GM23338 (cell line): ENCODE measurements at regions not wholly inside any gene's neighbourhood (a gene's known extent, or its start where the extent isn't known, plus 50 kb on each side); places are given as distances from the start of the nearest gene placed in this dataset.

Experiments
- ATAC-seq: fragments of 200-7000 bp; cut with Tn5 transposase; 3 replicates; pipeline ENCODE4 v1.9.1; 2020
- DNase-seq: peaks from one replicate; pipeline ENCODE4 v3.0.0-alpha.2; 2015; ENCODE audit warnings: low spot score
- H2AFZ ChIP-seq: fragments of 200-600 bp; sonication (generic); 2 replicates; pipeline ENCODE4 v1.8.0; 2016; ENCODE audit warnings: antibody characterized with exemption, mild to moderate bottlenecking, moderate library complexity
- H3F3A ChIP-seq: fragments of 200-600 bp; sonication (generic); replicated peaks from 2 replicates; pipeline ENCODE4 v1.8.0; 2017; ENCODE audit warnings: antibody characterized with exemption, mixed run types, low read depth
- H3K27ac ChIP-seq: fragments of 200-600 bp; sonication (generic); 2 replicates; pipeline ENCODE4 v1.6.1; 2016; ENCODE audit warnings: low read depth
- H3K27me3 ChIP-seq: fragments of 200-600 bp; sonication (generic); 2 replicates; pipeline ENCODE4 v1.8.0; 2016; ENCODE audit warnings: mild to moderate bottlenecking, mixed run types, moderate library complexity; ENCODE audit not compliant: insufficient read depth
- H3K36me3 ChIP-seq: fragments of 200-600 bp; sonication (generic); 2 replicates; pipeline ENCODE4 v1.8.0; 2016; ENCODE audit warnings: mild to moderate bottlenecking; ENCODE audit not compliant: insufficient read depth
- H3K4me1 ChIP-seq: fragments of 200-600 bp; sonication (generic); 2 replicates; pipeline ENCODE4 v1.8.0; 2016; ENCODE audit warnings: mild to moderate bottlenecking, moderate library complexity; ENCODE audit not compliant: insufficient read depth
- H3K4me2 ChIP-seq: fragments of 200-600 bp; sonication (generic); 2 replicates; pipeline ENCODE4 v1.7.1; 2017; ENCODE audit warnings: mixed run types
- H3K4me3 ChIP-seq: fragments of 200-600 bp; sonication (generic); 2 replicates; pipeline ENCODE4 v1.6.1; 2016; ENCODE audit warnings: mixed run types
- H3K79me2 ChIP-seq: fragments of 200-600 bp; sonication (generic); replicated peaks from 2 replicates; pipeline ENCODE4 v1.8.0; 2017; ENCODE audit warnings: mild to moderate bottlenecking; ENCODE audit not compliant: insufficient read depth
- H3K9me2 ChIP-seq: fragments of 200-600 bp; sonication (generic); 2 replicates; pipeline ENCODE4 v1.8.0; 2017; ENCODE audit not compliant: insufficient read depth
- H4K20me1 ChIP-seq: fragments of 200-600 bp; sonication (generic); replicated peaks from 2 replicates; pipeline ENCODE4 v1.8.0; 2017; ENCODE audit warnings: mild to moderate bottlenecking; ENCODE audit not compliant: insufficient read depth
- H3K27ac Mint-ChIP-seq: 2 replicates; pipeline ENCODE4 v1.8.0; 2020; ENCODE audit warnings: inconsistent platforms, mild to moderate bottlenecking, moderate library complexity, mixed read lengths
- H3K27me3 Mint-ChIP-seq: 3 replicates; pipeline ENCODE4 v1.8.0; 2022; ENCODE audit warnings: low read depth, mild to moderate bottlenecking, moderate library complexity, mixed read lengths, inconsistent platforms; ENCODE audit not compliant: insufficient read depth, poor library complexity
- H3K36me3 Mint-ChIP-seq: 3 replicates; pipeline ENCODE4 v1.8.0; 2021; ENCODE audit warnings: low read depth, mild to moderate bottlenecking, inconsistent platforms, moderate library complexity, mixed read lengths
- H3K4me1 Mint-ChIP-seq: 3 replicates; pipeline ENCODE4 v1.8.0; 2020; ENCODE audit warnings: mild to moderate bottlenecking, inconsistent platforms, mixed read lengths
- H3K4me3 Mint-ChIP-seq: 3 replicates; pipeline ENCODE4 v1.8.0; 2021; ENCODE audit warnings: moderate library complexity, mild to moderate bottlenecking, inconsistent platforms, mixed read lengths
- H3K9me3 Mint-ChIP-seq: 3 replicates; pipeline ENCODE4 v1.8.0; 2020; ENCODE audit warnings: moderate library complexity, mild to moderate bottlenecking, inconsistent platforms, mixed read lengths
- CREB1 ChIP-seq: fragments of 250-450 bp; sonication (Bioruptor Pico); IDR thresholded peaks from 2 replicates; pipeline ENCODE4 v1.5.0; 2020; ENCODE audit warnings: low read depth, mild to moderate bottlenecking, moderate library complexity
- CTCF ChIP-seq, 2 experiments: fragments of 200-600 bp in 1 of 2; sonication (generic) in 1 of 2; conservative IDR thresholded peaks; 2 replicates each; pipeline versions ENCODE4 v1.5.1 to v1.6.1; 2016 to 2017; ENCODE audit warnings: antibody characterized with exemption in 2 of 2, low read depth in 2 of 2, mild to moderate bottlenecking in 2 of 2, moderate library complexity in 1 of 2
- EZH2 ChIP-seq: fragments of 200-600 bp; sonication (generic); IDR thresholded peaks from one replicate; pipeline ENCODE4 v1.8.0; 2017; ENCODE audit warnings: antibody characterized with exemption, mild to moderate bottlenecking, low read depth; ENCODE audit not compliant: unreplicated experiment
- EZH2phosphoT487 ChIP-seq: fragments of 200-600 bp; sonication (generic); IDR thresholded peaks from one replicate; pipeline ENCODE4 v1.8.1; 2018; ENCODE audit warnings: antibody characterized with exemption; ENCODE audit not compliant: unreplicated experiment
- JUNB ChIP-seq: IDR thresholded peaks from one replicate; pipeline ENCODE4 v1.6.1; 2016; ENCODE audit warnings: antibody characterized with exemption; ENCODE audit not compliant: unreplicated experiment
- POLR2AphosphoS5 ChIP-seq: IDR thresholded peaks from 2 replicates; pipeline ENCODE4 v1.6.1; 2016; ENCODE audit warnings: antibody characterized with exemption, low read depth
- REST ChIP-seq: IDR thresholded peaks from one replicate; pipeline ENCODE4 v1.6.1; 2018; ENCODE audit warnings: antibody characterized with exemption; ENCODE audit not compliant: unreplicated experiment
- STAT1 ChIP-seq: IDR thresholded peaks from one replicate; pipeline ENCODE4 v1.6.1; 2016; ENCODE audit warnings: antibody characterized with exemption; ENCODE audit not compliant: unreplicated experiment
- ZNF114 ChIP-seq: fragments of 250-450 bp; sonication (Bioruptor Pico); IDR thresholded peaks from 2 replicates; pipeline ENCODE4 v1.5.0; 2020; ENCODE audit warnings: mild to moderate bottlenecking, moderate library complexity
- ZNF331 ChIP-seq: fragments of 250-450 bp; sonication (Bioruptor Pico); IDR thresholded peaks from 2 replicates; pipeline ENCODE4 v1.5.0; 2020; ENCODE audit warnings: low read depth, mild to moderate bottlenecking, moderate library complexity
- ZNF462 ChIP-seq: fragments of 250-450 bp; sonication (Bioruptor Pico); IDR thresholded peaks from 2 replicates; pipeline ENCODE4 v1.5.0; 2020; ENCODE audit warnings: mild to moderate bottlenecking, moderate library complexity

GRCh38 chr15:45842151-45842550, 207.3 kb downstream of the SQOR start:
- Mint-ChIP-seq H3K4me1 (no peaks in the 10 kb centered on the region), H3K4me3 (no peak overlapping the region), H3K9me3 (peaks cover 74% of the 10 kb centered on the region), H3K27me3 (no peaks in the 10 kb centered on the region), H3K36me3 (peaks cover 4% of the 10 kb centered on the region; the same call in 2 of the 3 replicates), H3K27ac (no peak overlapping the region)
- DNase-seq = no peak
- H3K4me3 ChIP-seq = no peak overlapping the region
- H3K9me2 ChIP-seq = no peaks in the 10 kb centered on the region
- TF ChIP-seq REST = no peak
- no peak for TF ChIP-seq ZNF462 (CRISPR knock-in tag)
- no peak for TF ChIP-seq CREB1 (CRISPR knock-in tag)
- no peak for TF ChIP-seq CTCF (conservative IDR thresholded peaks at IDR 0.05; ENCODE audit: low read depth in 2 of 2)
- no peak for TF ChIP-seq STAT1
- no peak for TF ChIP-seq ZNF114 (CRISPR knock-in tag)
- no peak for TF ChIP-seq POLR2AphosphoS5
- TF ChIP-seq EZH2phosphoT487 = no peak
- no peak for TF ChIP-seq EZH2
- no peak for TF ChIP-seq JUNB
- TF ChIP-seq ZNF331 = no peak
- H3F3A ChIP-seq = no peaks in the 10 kb centered on the region
- no peak overlapping the region for H3K4me2 ChIP-seq
- no peak overlapping the region for H3K27ac ChIP-seq
- no peaks in the 10 kb centered on the region for H3K36me3 ChIP-seq
- no peak for ATAC-seq
- no peaks in the 10 kb centered on the region for H3K27me3 ChIP-seq
- no peak overlapping the region for H2AFZ ChIP-seq
- H4K20me1 ChIP-seq = no peaks in the 10 kb centered on the region
- no peaks in the 10 kb centered on the region for H3K79me2 ChIP-seq
- no peaks in the 10 kb centered on the region for H3K4me1 ChIP-seq
